Neutrophil (primary cell): ENCODE measurements at regions not wholly inside any gene's neighbourhood (a gene's known extent, or its start where the extent isn't known, plus 50 kb on each side); places are given as distances from the start of the nearest gene placed in this dataset.
"Not testable (repeated sequence)": the region's sequence is repeated elsewhere in the genome, so short reads cannot be mapped to it uniquely, and the experiment has no call there.

Source experiments
- H3K27ac ChIP-seq: fragments of 200-600 bp; sonication (generic); 2 replicates; pipeline ENCODE4 v1.5.1; 2016; ENCODE audit warnings: mild to moderate bottlenecking, moderate library complexity
- H3K27me3 ChIP-seq: fragments of 200-600 bp; sonication (generic); 2 replicates; pipeline ENCODE4 v1.6.0; 2016; ENCODE audit warnings: mild to moderate bottlenecking
- H3K36me3 ChIP-seq: fragments of 200-600 bp; sonication (generic); 2 replicates; pipeline ENCODE4 v1.5.1; 2017
- H3K4me1 ChIP-seq, 2 experiments: fragments of 200-600 bp in 1 of 2; sonication (generic) in 1 of 2; 1 replicate in 1 of 2; 2 replicates in 1 of 2; pipeline versions ENCODE4 v1.5.1 to v1.6.1; 2013 to 2016; ENCODE audit warnings: low read depth in 1 of 2, low read length in 1 of 2, mild to moderate bottlenecking in 1 of 2, moderate library complexity in 1 of 2; ENCODE audit not compliant: control insufficient read depth in 1 of 2, insufficient read depth in 1 of 2
- H3K4me3 ChIP-seq, 2 experiments: fragments of 200-600 bp in 1 of 2; sonication (generic) in 1 of 2; 1 replicate in 1 of 2; 2 replicates in 1 of 2; pipeline ENCODE4 v1.5.1; 2013 to 2016; ENCODE audit warnings: low read depth in 1 of 2, low read length in 1 of 2, mild to moderate bottlenecking in 1 of 2, moderate library complexity in 1 of 2
- H3K9me3 ChIP-seq: fragments of 200-600 bp; sonication (generic); 2 replicates; pipeline ENCODE4 v1.5.1; 2016
- TF ChIP-seq, protein P1 (sequence below): fragments of 200-600 bp; sonication (generic); IDR thresholded peaks from 2 replicates; pipeline ENCODE4 v1.5.1; 2016; ENCODE audit warnings: antibody characterized with exemption

GRCh38 chr14:104230946-104231345, 92.6 kb downstream of the KIF26A start:
- H3K4me3 ChIP-seq: no peak overlapping the region
- H3K36me3 ChIP-seq: no peaks in the 10 kb centered on the region
- no peak overlapping the region for H3K27ac ChIP-seq
- no peaks in the 10 kb centered on the region for H3K27me3 ChIP-seq
- TF ChIP-seq, protein P1, sequence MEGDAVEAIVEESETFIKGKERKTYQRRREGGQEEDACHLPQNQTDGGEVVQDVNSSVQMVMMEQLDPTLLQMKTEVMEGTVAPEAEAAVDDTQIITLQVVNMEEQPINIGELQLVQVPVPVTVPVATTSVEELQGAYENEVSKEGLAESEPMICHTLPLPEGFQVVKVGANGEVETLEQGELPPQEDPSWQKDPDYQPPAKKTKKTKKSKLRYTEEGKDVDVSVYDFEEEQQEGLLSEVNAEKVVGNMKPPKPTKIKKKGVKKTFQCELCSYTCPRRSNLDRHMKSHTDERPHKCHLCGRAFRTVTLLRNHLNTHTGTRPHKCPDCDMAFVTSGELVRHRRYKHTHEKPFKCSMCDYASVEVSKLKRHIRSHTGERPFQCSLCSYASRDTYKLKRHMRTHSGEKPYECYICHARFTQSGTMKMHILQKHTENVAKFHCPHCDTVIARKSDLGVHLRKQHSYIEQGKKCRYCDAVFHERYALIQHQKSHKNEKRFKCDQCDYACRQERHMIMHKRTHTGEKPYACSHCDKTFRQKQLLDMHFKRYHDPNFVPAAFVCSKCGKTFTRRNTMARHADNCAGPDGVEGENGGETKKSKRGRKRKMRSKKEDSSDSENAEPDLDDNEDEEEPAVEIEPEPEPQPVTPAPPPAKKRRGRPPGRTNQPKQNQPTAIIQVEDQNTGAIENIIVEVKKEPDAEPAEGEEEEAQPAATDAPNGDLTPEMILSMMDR: no peak
- H3K4me1 ChIP-seq: no peaks in the 10 kb centered on the region
- no peaks in the 10 kb centered on the region for H3K9me3 ChIP-seq

DNA sequence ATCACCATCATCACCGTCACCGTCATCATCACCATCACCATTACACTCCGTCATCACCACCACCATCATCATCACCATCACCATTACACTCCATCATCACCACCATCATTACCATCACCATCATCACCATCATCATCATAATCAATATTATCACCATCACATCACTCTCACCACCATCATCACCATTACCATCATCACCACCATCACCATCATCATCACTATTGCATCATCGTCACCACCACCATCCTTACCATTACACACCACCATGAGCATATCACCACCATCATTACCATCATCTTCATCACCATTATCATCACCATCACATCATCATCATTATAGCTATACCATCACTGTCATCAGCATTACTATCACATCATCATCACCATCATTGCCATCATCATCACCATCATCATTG, 93.7 kb downstream of the KIF26A start:
- no peak overlapping the region for H3K4me3 ChIP-seq
- no peaks in the 10 kb centered on the region for H3K36me3 ChIP-seq
- no peaks in the 10 kb centered on the region for H3K4me1 ChIP-seq
- H3K27ac ChIP-seq: no peak overlapping the region
- TF ChIP-seq, protein P1: no peak
- H3K9me3 ChIP-seq: peaks cover 5% of the 10 kb centered on the region
- no peaks in the 10 kb centered on the region for H3K27me3 ChIP-seq

GRCh38 chr14:104234007-104234786, 95.8 kb downstream of the KIF26A start:
- H3K27ac ChIP-seq, H3K9me3 ChIP-seq, H3K36me3 ChIP-seq, H3K4me3 ChIP-seq, H3K27me3 ChIP-seq, H3K4me1 ChIP-seq: not testable (repeated sequence)

DNA sequence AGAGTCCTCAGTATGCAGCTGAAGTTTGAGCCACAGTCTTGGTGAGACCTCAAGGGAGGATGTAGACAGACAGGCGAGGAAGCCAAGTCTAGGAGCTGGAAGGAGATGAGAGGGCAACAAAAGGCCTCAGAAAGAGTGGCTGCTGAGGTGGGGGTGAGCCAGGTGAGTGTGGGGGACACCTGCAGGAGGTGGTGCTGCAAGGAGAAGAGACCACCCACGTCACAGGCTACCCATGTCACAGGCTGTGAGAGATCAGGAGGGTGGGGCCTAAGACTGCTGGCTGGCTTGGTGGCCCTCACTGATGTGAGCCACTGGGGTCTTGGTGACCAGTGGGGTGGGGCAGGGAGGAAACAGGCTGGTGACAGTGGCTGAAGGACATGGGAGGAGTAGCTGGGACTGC, 97.3 kb downstream of the KIF26A start:
- no peaks in the 10 kb centered on the region for H3K36me3 ChIP-seq
- no peaks in the 10 kb centered on the region for H3K4me1 ChIP-seq
- no peaks in the 10 kb centered on the region for H3K27me3 ChIP-seq
- H3K9me3 ChIP-seq: peaks cover 5% of the 10 kb centered on the region
- TF ChIP-seq, protein P1: no peak
- H3K4me3 ChIP-seq: no peak overlapping the region
- H3K27ac ChIP-seq: no peak overlapping the region

- TF ChIP-seq, protein P1: no peak
- no peaks in the 10 kb centered on the region for H3K36me3 ChIP-seq
- no peak overlapping the region for H3K4me3 ChIP-seq
- no peaks in the 10 kb centered on the region for H3K27me3 ChIP-seq
- H3K4me1 ChIP-seq: no peaks in the 10 kb centered on the region
- H3K9me3 ChIP-seq: peaks cover 5% of the 10 kb centered on the region
- H3K27ac ChIP-seq: no peak overlapping the region
Measured at GRCh38 chr14:104237651-104238423, 99.5 kb downstream of the KIF26A start.
